Fibroblast of pulmonary artery (primary cell): ENCODE measurements at regions not wholly inside any gene's neighbourhood (a gene's known extent, or its start where the extent isn't known, plus 50 kb on each side); places are given as distances from the start of the nearest gene placed in this dataset.

Experiments used
- DNase-seq: peaks from one replicate; pipeline ENCODE4 v3.0.0-alpha.2; 2010; ENCODE audit warnings: low read depth
- H3K4me3 ChIP-seq: replicated peaks from 2 replicates; pipeline ENCODE4 v1.5.1; 2011; ENCODE audit warnings: low read depth, mild to moderate bottlenecking, control low read depth, low read length, moderate library complexity
- TF ChIP-seq, protein P1 (sequence below): IDR thresholded peaks from 2 replicates; pipeline ENCODE4 v1.5.1; 2011; ENCODE audit warnings: mild to moderate bottlenecking, control low read depth, low read length, inconsistent platforms; ENCODE audit errors: missing control alignments

DNA sequence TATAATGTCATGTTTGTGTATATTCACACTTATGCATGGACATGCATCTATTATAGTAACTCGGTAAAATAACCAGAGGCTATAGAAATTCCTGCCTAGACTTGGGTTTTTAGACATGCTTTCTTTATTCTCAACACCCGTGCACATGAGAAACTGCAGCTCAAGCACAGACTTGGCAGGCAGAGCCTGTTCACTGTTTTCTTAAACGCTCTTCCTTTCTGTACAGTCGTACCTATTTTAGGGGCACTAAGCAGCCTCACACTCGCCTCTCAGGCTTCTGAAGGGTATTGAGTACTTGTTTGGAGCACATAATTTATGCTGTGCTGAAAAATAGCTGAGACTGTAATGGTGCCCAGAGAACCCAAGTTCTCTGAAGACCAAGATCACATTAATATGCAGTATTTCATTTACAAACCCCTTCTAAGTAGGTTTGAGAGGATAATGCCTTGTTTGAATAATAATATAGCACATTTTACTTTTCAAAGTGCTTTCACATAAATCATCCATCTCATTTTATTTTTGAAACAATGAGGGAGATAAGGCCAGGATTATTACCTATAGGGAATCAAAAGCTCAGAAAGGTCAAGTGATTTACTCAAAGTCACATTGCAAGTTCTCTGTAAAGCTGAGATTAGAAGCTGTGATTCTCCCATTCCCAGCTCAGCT, 429.9 kb downstream of the SPRY2 start:
- TF ChIP-seq, protein P1, sequence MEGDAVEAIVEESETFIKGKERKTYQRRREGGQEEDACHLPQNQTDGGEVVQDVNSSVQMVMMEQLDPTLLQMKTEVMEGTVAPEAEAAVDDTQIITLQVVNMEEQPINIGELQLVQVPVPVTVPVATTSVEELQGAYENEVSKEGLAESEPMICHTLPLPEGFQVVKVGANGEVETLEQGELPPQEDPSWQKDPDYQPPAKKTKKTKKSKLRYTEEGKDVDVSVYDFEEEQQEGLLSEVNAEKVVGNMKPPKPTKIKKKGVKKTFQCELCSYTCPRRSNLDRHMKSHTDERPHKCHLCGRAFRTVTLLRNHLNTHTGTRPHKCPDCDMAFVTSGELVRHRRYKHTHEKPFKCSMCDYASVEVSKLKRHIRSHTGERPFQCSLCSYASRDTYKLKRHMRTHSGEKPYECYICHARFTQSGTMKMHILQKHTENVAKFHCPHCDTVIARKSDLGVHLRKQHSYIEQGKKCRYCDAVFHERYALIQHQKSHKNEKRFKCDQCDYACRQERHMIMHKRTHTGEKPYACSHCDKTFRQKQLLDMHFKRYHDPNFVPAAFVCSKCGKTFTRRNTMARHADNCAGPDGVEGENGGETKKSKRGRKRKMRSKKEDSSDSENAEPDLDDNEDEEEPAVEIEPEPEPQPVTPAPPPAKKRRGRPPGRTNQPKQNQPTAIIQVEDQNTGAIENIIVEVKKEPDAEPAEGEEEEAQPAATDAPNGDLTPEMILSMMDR, result no peak
- no peak for DNase-seq
- no peak overlapping the region for H3K4me3 ChIP-seq

DNA sequence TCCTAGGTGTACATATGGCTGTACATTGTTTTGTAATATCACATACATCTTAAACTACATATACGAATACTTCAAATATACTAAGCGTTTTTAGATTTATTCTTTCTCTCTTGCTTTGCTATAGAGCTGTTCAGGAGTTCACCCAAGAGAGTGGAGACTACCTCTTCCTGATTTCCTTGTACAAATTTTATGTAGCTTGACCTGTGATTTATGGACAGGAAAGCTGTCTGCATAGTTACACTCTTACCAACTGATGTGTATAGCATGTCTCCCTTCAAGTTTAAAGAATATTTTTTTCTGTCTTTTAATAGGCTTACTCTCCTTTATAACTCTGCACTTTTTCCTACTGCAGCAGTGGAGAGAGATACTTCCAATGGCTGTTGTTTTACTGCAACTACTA, 428.7 kb downstream of the NDFIP2 start:
- no peak for DNase-seq
- TF ChIP-seq, protein P1, result no peak
- no peak overlapping the region for H3K4me3 ChIP-seq

DNA sequence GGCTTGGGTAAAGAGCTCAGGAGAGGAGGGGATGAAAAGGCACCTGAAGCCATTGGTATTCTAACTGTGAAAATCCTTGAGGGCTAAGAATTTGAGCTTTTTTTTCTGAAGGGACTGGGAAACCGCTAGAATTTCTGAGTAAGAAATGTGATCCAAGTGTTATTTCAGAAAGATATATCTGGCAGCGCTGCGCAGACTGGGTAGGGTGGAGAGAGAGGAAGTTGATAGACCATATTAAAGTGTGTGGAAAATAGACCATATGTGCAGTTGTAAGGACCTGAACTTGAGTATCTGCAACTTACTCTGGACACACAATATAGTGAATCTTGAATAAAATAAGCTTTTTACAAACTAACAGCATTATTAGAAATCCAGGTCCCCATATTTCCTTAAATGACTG, 427.4 kb downstream of the NDFIP2 start:
- TF ChIP-seq, protein P1, result no peak
- H3K4me3 ChIP-seq, result no peak overlapping the region
- no peak for DNase-seq

DNA sequence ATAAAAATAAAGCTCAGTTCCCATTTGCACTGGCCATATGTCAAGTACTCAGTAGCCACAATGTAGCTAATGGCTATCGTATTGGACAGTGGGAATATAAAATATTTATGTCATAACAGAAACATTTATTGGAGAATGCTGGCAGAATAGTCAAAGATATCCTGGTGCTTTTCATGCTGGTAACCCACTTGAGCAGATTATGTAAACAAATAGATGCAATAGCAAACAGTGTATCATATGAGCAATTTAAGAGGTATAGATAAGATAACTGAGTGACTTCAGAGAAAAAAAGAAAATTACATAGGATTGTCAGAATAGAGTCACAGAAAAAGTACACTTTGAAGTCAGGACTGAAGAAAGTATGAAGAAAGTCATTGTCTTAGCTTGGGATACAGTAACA, 426.6 kb downstream of the NDFIP2 start:
- TF ChIP-seq, protein P1, result no peak
- no peak for DNase-seq
- H3K4me3 ChIP-seq, result no peak overlapping the region

DNA sequence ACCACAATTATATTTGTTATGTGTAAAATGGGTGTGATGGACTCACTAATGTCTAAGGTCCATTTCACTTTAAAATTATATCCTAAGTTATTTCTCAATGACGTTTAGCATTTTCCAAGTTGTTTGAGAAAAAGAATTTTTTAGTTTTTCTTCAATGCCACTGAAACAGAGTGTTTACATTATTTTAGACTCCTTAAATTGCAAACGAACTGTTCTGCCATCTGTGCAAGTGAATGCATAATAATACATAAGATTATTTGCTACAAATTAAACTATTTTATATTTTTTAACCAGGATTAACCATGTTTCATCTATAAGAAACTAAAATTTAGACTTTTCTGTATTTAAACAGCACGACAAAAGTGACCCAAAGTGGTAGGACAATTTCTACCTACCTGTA, 425.4 kb downstream of the NDFIP2 start:
- TF ChIP-seq, protein P1, result no peak
- H3K4me3 ChIP-seq, result no peak overlapping the region
- no peak for DNase-seq

DNA sequence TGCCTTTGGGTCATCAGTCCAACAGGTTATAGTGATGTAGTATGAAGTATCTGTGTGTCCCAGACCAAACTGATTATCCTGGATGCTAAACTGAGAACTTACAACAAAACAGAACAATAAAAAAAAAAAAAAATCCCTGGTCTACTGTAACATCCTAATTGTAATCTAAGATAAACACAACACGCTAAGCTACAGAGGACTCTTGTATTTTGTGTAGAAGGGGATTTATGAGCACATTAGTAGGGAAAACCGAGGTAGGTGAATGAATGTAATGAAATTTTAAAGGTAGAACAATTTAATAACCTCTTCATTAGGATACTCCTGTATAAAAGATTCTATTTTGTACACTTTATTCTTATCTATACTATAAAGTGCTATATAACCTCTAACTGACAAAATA, 424.1 kb downstream of the NDFIP2 start:
- no peak overlapping the region for H3K4me3 ChIP-seq
- TF ChIP-seq, protein P1, result no peak
- DNase-seq, result no peak

DNA sequence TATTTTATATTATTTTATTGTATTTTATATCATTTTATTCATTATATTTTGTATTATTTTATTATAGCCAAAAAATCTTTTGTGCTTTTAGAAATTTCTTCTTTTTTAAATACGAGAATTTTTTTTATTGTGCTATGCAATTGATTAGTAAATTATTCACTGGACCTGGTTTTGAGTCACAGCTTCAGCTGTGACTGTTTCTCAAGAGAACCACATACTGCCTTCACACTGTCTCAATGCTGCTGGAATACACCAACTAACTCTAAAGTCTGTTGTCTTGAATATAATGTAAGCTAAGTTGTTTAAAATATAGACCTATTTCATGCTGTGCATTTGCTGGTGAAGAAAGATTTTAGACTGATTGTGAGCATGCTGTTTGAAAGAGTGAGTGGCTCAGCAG, 423.6 kb downstream of the NDFIP2 start:
- no peak for DNase-seq
- TF ChIP-seq, protein P1, result no peak
- H3K4me3 ChIP-seq, result no peak overlapping the region
